ENCODE measurements at regions not wholly inside any gene's neighbourhood (a gene's known extent, or its start where the extent isn't known, plus 50 kb on each side); places are given as distances from the start of the nearest gene placed in this dataset.

- no peak for ATAC-seq (replicated peaks; ENCODE audit: extremely low read depth, poor library complexity, severe bottlenecking)
- H3K36me3 Mint-ChIP-seq (ENCODE audit: insufficient read depth) = no peaks in the 10 kb centered on the region
- H3K27ac Mint-ChIP-seq (ENCODE audit: low read depth) = no peak overlapping the region
- H3K4me1 Mint-ChIP-seq = no peaks in the 10 kb centered on the region
- H3K4me3 Mint-ChIP-seq = no peak overlapping the region
- DNase-seq (ENCODE audit: low spot score in 2 of 2) = no peak
- peaks cover 11% of the 10 kb centered on the region for H3K9me3 Mint-ChIP-seq
- H3K27me3 Mint-ChIP-seq = no peaks in the 10 kb centered on the region
Measured at GRCh38 chr4:181682367-181683047, 560.7 kb upstream of the TENM3 start.

- no peak overlapping the region for H3K4me3 Mint-ChIP-seq
- DNase-seq (ENCODE audit: low spot score in 2 of 2) (no peak), ATAC-seq (replicated peaks; ENCODE audit: extremely low read depth, poor library complexity, severe bottlenecking) (no peak)
- H3K9me3 Mint-ChIP-seq = peaks cover 6% of the 10 kb centered on the region
- no peaks in the 10 kb centered on the region for H3K36me3 Mint-ChIP-seq (ENCODE audit: insufficient read depth)
- H3K4me1 Mint-ChIP-seq = no peaks in the 10 kb centered on the region
- no peaks in the 10 kb centered on the region for H3K27me3 Mint-ChIP-seq
- H3K27ac Mint-ChIP-seq (ENCODE audit: low read depth) = no peak overlapping the region
Measured at GRCh38 chr4:181684310-181684709, 558.9 kb upstream of the TENM3 start.

GRCh38 chr4:181685461-181685860 lies 557.7 kb upstream of the TENM3 start:
- DNase-seq (ENCODE audit: low spot score in 2 of 2) (no peak), ATAC-seq (replicated peaks; ENCODE audit: extremely low read depth, poor library complexity, severe bottlenecking) (no peak)
- Mint-ChIP-seq H3K4me1 (no peaks in the 10 kb centered on the region), H3K9me3 (peaks cover 6% of the 10 kb centered on the region), H3K27me3 (no peaks in the 10 kb centered on the region), H3K27ac (ENCODE audit: low read depth) (no peak overlapping the region), H3K36me3 (ENCODE audit: insufficient read depth) (no peaks in the 10 kb centered on the region), H3K4me3 (no peak overlapping the region)

GRCh38 chr4:181685911-181686310 lies 557.3 kb upstream of the TENM3 start:
- Mint-ChIP-seq H3K36me3 (ENCODE audit: insufficient read depth) (no peaks in the 10 kb centered on the region), H3K27ac (ENCODE audit: low read depth) (no peak overlapping the region), H3K4me1 (no peaks in the 10 kb centered on the region), H3K27me3 (no peaks in the 10 kb centered on the region), H3K9me3 (peaks cover 6% of the 10 kb centered on the region), H3K4me3 (no peak overlapping the region)
- no peak for ATAC-seq (replicated peaks; ENCODE audit: extremely low read depth, poor library complexity, severe bottlenecking)
- no peak for DNase-seq (ENCODE audit: low spot score in 2 of 2)

- DNase-seq (ENCODE audit: low spot score in 2 of 2) (no peak), ATAC-seq (replicated peaks; ENCODE audit: extremely low read depth, poor library complexity, severe bottlenecking) (no peak)
- Mint-ChIP-seq H3K9me3 (peaks cover 6% of the 10 kb centered on the region), H3K27me3 (no peaks in the 10 kb centered on the region), H3K4me3 (no peak overlapping the region), H3K4me1 (no peaks in the 10 kb centered on the region), H3K36me3 (ENCODE audit: insufficient read depth) (no peaks in the 10 kb centered on the region), H3K27ac (ENCODE audit: low read depth) (no peak overlapping the region)
Measured at GRCh38 chr4:181687116-181687515, 556.1 kb upstream of the TENM3 start.

GRCh38 chr4:181688432-181688831 lies 554.8 kb upstream of the TENM3 start:
- peaks cover 6% of the 10 kb centered on the region for H3K9me3 Mint-ChIP-seq
- no peaks in the 10 kb centered on the region for H3K4me1 Mint-ChIP-seq
- no peaks in the 10 kb centered on the region for H3K36me3 Mint-ChIP-seq (ENCODE audit: insufficient read depth)
- H3K4me3 Mint-ChIP-seq = no peak overlapping the region
- ATAC-seq (replicated peaks; ENCODE audit: extremely low read depth, poor library complexity, severe bottlenecking) (no peak), DNase-seq (ENCODE audit: low spot score in 2 of 2) (no peak)
- H3K27me3 Mint-ChIP-seq = no peaks in the 10 kb centered on the region
- no peak overlapping the region for H3K27ac Mint-ChIP-seq (ENCODE audit: low read depth)

GRCh38 chr4:181688872-181689271 lies 554.3 kb upstream of the TENM3 start:
- no peak overlapping the region for H3K27ac Mint-ChIP-seq (ENCODE audit: low read depth)
- no peak overlapping the region for H3K4me3 Mint-ChIP-seq
- H3K4me1 Mint-ChIP-seq = no peaks in the 10 kb centered on the region
- ATAC-seq (replicated peaks; ENCODE audit: extremely low read depth, poor library complexity, severe bottlenecking) (no peak), DNase-seq (ENCODE audit: low spot score in 2 of 2) (no peak)
- H3K9me3 Mint-ChIP-seq = peaks cover 6% of the 10 kb centered on the region
- no peaks in the 10 kb centered on the region for H3K36me3 Mint-ChIP-seq (ENCODE audit: insufficient read depth)
- no peaks in the 10 kb centered on the region for H3K27me3 Mint-ChIP-seq

GRCh38 chr4:181690498-181690897 lies 552.7 kb upstream of the TENM3 start:
- Mint-ChIP-seq H3K4me1 (no peaks in the 10 kb centered on the region), H3K27me3 (no peaks in the 10 kb centered on the region), H3K36me3 (ENCODE audit: insufficient read depth) (no peaks in the 10 kb centered on the region), H3K4me3 (no peak overlapping the region), H3K9me3 (peaks cover 6% of the 10 kb centered on the region), H3K27ac (ENCODE audit: low read depth) (no peak overlapping the region)
- ATAC-seq (replicated peaks; ENCODE audit: extremely low read depth, poor library complexity, severe bottlenecking) (no peak), DNase-seq (ENCODE audit: low spot score in 2 of 2) (no peak)

GRCh38 chr4:181692965-181693364 lies 550.2 kb upstream of the TENM3 start:
- no peak for ATAC-seq (replicated peaks; ENCODE audit: extremely low read depth, poor library complexity, severe bottlenecking)
- Mint-ChIP-seq H3K36me3 (ENCODE audit: insufficient read depth) (no peaks in the 10 kb centered on the region), H3K27me3 (no peaks in the 10 kb centered on the region), H3K4me1 (no peaks in the 10 kb centered on the region), H3K27ac (ENCODE audit: low read depth) (no peak overlapping the region), H3K4me3 (no peak overlapping the region), H3K9me3 (peaks cover 6% of the 10 kb centered on the region)
- no peak for DNase-seq (ENCODE audit: low spot score in 2 of 2)

GRCh38 chr4:181693517-181693916 lies 549.7 kb upstream of the TENM3 start:
- H3K4me3 Mint-ChIP-seq = no peak overlapping the region
- H3K27ac Mint-ChIP-seq (ENCODE audit: low read depth) = no peak overlapping the region
- H3K4me1 Mint-ChIP-seq = no peaks in the 10 kb centered on the region
- DNase-seq (ENCODE audit: low spot score in 2 of 2) (no peak), ATAC-seq (replicated peaks; ENCODE audit: extremely low read depth, poor library complexity, severe bottlenecking) (no peak)
- H3K36me3 Mint-ChIP-seq (ENCODE audit: insufficient read depth) = no peaks in the 10 kb centered on the region
- H3K27me3 Mint-ChIP-seq = no peaks in the 10 kb centered on the region
- H3K9me3 Mint-ChIP-seq = peaks cover 6% of the 10 kb centered on the region

GRCh38 chr4:181698221-181698620 lies 545.0 kb upstream of the TENM3 start:
- no peaks in the 10 kb centered on the region for H3K36me3 Mint-ChIP-seq (ENCODE audit: insufficient read depth)
- no peak overlapping the region for H3K4me3 Mint-ChIP-seq
- ATAC-seq (replicated peaks; ENCODE audit: extremely low read depth, poor library complexity, severe bottlenecking) (no peak), DNase-seq (ENCODE audit: low spot score in 2 of 2) (no peak)
- no peaks in the 10 kb centered on the region for H3K4me1 Mint-ChIP-seq
- H3K27me3 Mint-ChIP-seq = no peaks in the 10 kb centered on the region
- H3K9me3 Mint-ChIP-seq = no peaks in the 10 kb centered on the region
- no peak overlapping the region for H3K27ac Mint-ChIP-seq (ENCODE audit: low read depth)

- Mint-ChIP-seq H3K4me3 (no peak overlapping the region), H3K36me3 (ENCODE audit: insufficient read depth) (no peaks in the 10 kb centered on the region), H3K4me1 (no peaks in the 10 kb centered on the region), H3K9me3 (no peaks in the 10 kb centered on the region), H3K27ac (ENCODE audit: low read depth) (no peak overlapping the region), H3K27me3 (no peaks in the 10 kb centered on the region)
- DNase-seq (ENCODE audit: low spot score in 2 of 2) (no peak), ATAC-seq (replicated peaks; ENCODE audit: extremely low read depth, poor library complexity, severe bottlenecking) (no peak)
Measured at GRCh38 chr4:181701214-181701613, 542.0 kb upstream of the TENM3 start.

GRCh38 chr4:181701894-181702293 lies 541.3 kb upstream of the TENM3 start:
- DNase-seq (ENCODE audit: low spot score in 2 of 2) (no peak), ATAC-seq (replicated peaks; ENCODE audit: extremely low read depth, poor library complexity, severe bottlenecking) (no peak)
- Mint-ChIP-seq H3K27ac (ENCODE audit: low read depth) (no peak overlapping the region), H3K9me3 (no peaks in the 10 kb centered on the region), H3K27me3 (no peaks in the 10 kb centered on the region), H3K4me3 (no peak overlapping the region), H3K36me3 (ENCODE audit: insufficient read depth) (no peaks in the 10 kb centered on the region), H3K4me1 (no peaks in the 10 kb centered on the region)

Data from central memory CD8-positive, alpha-beta T cell (primary cell).